Cerebellar cortex (tissue), 1 donor: ENCODE measurements at regions not wholly inside any gene's neighbourhood (a gene's known extent, or its start where the extent isn't known, plus 50 kb on each side); places are given as distances from the start of the nearest gene placed in this dataset.
"Not testable (repeated sequence)": the region's sequence is repeated elsewhere in the genome, so short reads cannot be mapped to it uniquely, and the experiment has no call there.

Experiments used
- DNase-seq: peaks from one replicate; pipeline ENCODE4 v3.0.0-alpha.2; 2015; ENCODE audit warnings: low spot score

GRCh38 chr2:52695731-52696130, 1071.9 kb upstream of the CHAC2 start:
- DNase-seq: no peak

GRCh38 chr2:52686935-52687334, 1080.7 kb upstream of the CHAC2 start:
- DNase-seq: no peak

GRCh38 chr2:52676056-52676455, 1091.5 kb upstream of the CHAC2 start:
- no peak for DNase-seq

- no peak for DNase-seq
These were observed 1098.9 kb upstream of the CHAC2 start for GRCh38 chr2:52668724-52669123.

GRCh38 chr2:52659546-52659945, 1108.1 kb upstream of the CHAC2 start:
- DNase-seq: no peak

GRCh38 chr2:52658598-52658997, 1109.0 kb upstream of the CHAC2 start:
- no peak for DNase-seq

GRCh38 chr2:52639692-52640091, 1127.9 kb upstream of the CHAC2 start:
- DNase-seq: no peak

GRCh38 chr2:52632543-52632942, 1135.1 kb upstream of the CHAC2 start:
- DNase-seq: no peak

GRCh38 chr2:52629944-52630343, 1137.7 kb upstream of the CHAC2 start:
- DNase-seq: no peak

- no peak for DNase-seq
These were observed 1138.1 kb upstream of the CHAC2 start for GRCh38 chr2:52629531-52629930.

GRCh38 chr2:52622266-52622665, 1145.3 kb upstream of the CHAC2 start:
- DNase-seq: peak; percentile 3

GRCh38 chr2:52613064-52613463, 1154.5 kb upstream of the CHAC2 start:
- DNase-seq: no peak

- no peak for DNase-seq
These were observed 1155.8 kb upstream of the CHAC2 start for GRCh38 chr2:52611759-52612158.

- DNase-seq: no peak
These were observed 1159.6 kb upstream of the CHAC2 start for GRCh38 chr2:52608030-52608429.

- no peak for DNase-seq
These were observed 1170.3 kb upstream of the CHAC2 start for GRCh38 chr2:52597346-52597745.

- DNase-seq: no peak
These were observed 1173.6 kb upstream of the CHAC2 start for GRCh38 chr2:52594026-52594425.

- not testable (repeated sequence) for DNase-seq
These were observed 1183.5 kb upstream of the CHAC2 start for GRCh38 chr2:52584071-52584470.

GRCh38 chr2:52572469-52572894, 1195.1 kb upstream of the CHAC2 start:
- DNase-seq: no peak

GRCh38 chr2:52571380-52572347, 1195.9 kb upstream of the CHAC2 start:
- DNase-seq: no peak

GRCh38 chr2:52570716-52571115, 1196.9 kb upstream of the CHAC2 start:
- DNase-seq: no peak

- DNase-seq: no peak
These were observed 1204.5 kb upstream of the CHAC2 start for GRCh38 chr2:52563151-52563550.

GRCh38 chr2:52558265-52558664, 1209.3 kb upstream of the CHAC2 start:
- no peak for DNase-seq

- no peak for DNase-seq
These were observed 1225.3 kb upstream of the CHAC2 start for GRCh38 chr2:52542297-52542696.
